NCI-H146 treated with DMSO at 0.1 percent for 48 hours (cell line): ENCODE measurements at regions not wholly inside any gene's neighbourhood (a gene's known extent, or its start where the extent isn't known, plus 50 kb on each side); places are given as distances from the start of the nearest gene placed in this dataset.
"Not testable (repeated sequence)": the region's sequence is repeated elsewhere in the genome, so short reads cannot be mapped to it uniquely, and the experiment has no call there.

Source experiments
- DNase-seq: peaks from one replicate; lab custom pipeline; 2025; ENCODE audit not compliant: unreplicated experiment; lab: John Stamatoyannopoulos, UW

- DNase-seq, result not testable (repeated sequence)
These were observed 74.0 kb downstream of the TMEM121 start for GRCh38 chr14:105600195-105600938.

- DNase-seq, result no peak
These were observed 74.6 kb downstream of the TMEM121 start for GRCh38 chr14:105600939-105601359.

- no peak for DNase-seq
These were observed 75.2 kb downstream of the TMEM121 start for GRCh38 chr14:105601360-105602242.

GRCh38 chr14:105602243-105602750 lies 75.9 kb downstream of the TMEM121 start:
- no peak for DNase-seq

- DNase-seq, result no peak
These were observed 76.7 kb downstream of the TMEM121 start for GRCh38 chr14:105602799-105603793.

- DNase-seq, result not testable (repeated sequence)
These were observed 78.4 kb downstream of the TMEM121 start for GRCh38 chr14:105604531-105605463.

GRCh38 chr14:105605464-105606304 lies 79.3 kb downstream of the TMEM121 start:
- DNase-seq, result no peak

- not testable (repeated sequence) for DNase-seq
These were observed 80.1 kb downstream of the TMEM121 start for GRCh38 chr14:105606305-105606975.

- not testable (repeated sequence) for DNase-seq
These were observed 80.6 kb downstream of the TMEM121 start for GRCh38 chr14:105607025-105607424.

- DNase-seq, result not testable (repeated sequence)
These were observed 88.6 kb downstream of the TMEM121 start for GRCh38 chr14:105614987-105615386.

GRCh38 chr14:105615986-105616801 lies 89.8 kb downstream of the TMEM121 start:
- not testable (repeated sequence) for DNase-seq

- no peak for DNase-seq
These were observed 90.4 kb downstream of the TMEM121 start for GRCh38 chr14:105616802-105617192.

- DNase-seq, result no peak
These were observed 90.9 kb downstream of the TMEM121 start for GRCh38 chr14:105617201-105617777.

GRCh38 chr14:105617805-105618204 lies 91.4 kb downstream of the TMEM121 start:
- not testable (repeated sequence) for DNase-seq

GRCh38 chr14:105619324-105619723 lies 92.9 kb downstream of the TMEM121 start:
- DNase-seq, result not testable (repeated sequence)

- not testable (repeated sequence) for DNase-seq
These were observed 93.9 kb downstream of the TMEM121 start for GRCh38 chr14:105620178-105620864.
